ENCODE measurements at regions not wholly inside any gene's neighbourhood (a gene's known extent, or its start where the extent isn't known, plus 50 kb on each side); places are given as distances from the start of the nearest gene placed in this dataset.

DNA sequence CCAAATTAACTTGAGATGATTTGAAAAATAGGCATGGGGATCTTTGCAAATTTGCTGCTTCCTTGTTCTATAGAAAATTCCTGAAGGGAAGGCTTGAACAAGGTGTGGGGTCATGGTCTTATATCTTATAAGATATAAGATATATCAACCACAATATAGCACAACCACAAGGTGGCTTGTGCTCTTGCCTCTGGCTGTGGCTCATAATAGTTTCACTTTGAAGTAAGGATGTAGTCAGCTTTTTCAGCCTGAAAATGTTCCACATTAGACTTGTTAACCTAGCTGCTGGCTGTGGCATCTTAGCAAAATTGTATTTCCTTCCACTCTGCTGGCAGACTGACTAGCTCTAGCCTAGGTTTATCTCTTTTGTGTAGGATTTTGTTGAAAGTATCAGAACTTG, 169.7 kb downstream of the KLF5 start:
- TF ChIP-seq, protein P1, sequence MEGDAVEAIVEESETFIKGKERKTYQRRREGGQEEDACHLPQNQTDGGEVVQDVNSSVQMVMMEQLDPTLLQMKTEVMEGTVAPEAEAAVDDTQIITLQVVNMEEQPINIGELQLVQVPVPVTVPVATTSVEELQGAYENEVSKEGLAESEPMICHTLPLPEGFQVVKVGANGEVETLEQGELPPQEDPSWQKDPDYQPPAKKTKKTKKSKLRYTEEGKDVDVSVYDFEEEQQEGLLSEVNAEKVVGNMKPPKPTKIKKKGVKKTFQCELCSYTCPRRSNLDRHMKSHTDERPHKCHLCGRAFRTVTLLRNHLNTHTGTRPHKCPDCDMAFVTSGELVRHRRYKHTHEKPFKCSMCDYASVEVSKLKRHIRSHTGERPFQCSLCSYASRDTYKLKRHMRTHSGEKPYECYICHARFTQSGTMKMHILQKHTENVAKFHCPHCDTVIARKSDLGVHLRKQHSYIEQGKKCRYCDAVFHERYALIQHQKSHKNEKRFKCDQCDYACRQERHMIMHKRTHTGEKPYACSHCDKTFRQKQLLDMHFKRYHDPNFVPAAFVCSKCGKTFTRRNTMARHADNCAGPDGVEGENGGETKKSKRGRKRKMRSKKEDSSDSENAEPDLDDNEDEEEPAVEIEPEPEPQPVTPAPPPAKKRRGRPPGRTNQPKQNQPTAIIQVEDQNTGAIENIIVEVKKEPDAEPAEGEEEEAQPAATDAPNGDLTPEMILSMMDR (IDR thresholded peaks at IDR 0.05) = no peak
- TF ChIP-seq SIN3A (IDR thresholded peaks at IDR 0.05; ENCODE audit: borderline replicate concordance, insufficient read depth, low read depth, low read length) (no peak), POLR2AphosphoS5 (IDR thresholded peaks at IDR 0.05; ENCODE audit: low read depth, low read length) (no peak)
